H1 (cell line): ENCODE measurements at regions not wholly inside any gene's neighbourhood (a gene's known extent, or its start where the extent isn't known, plus 50 kb on each side); places are given as distances from the start of the nearest gene placed in this dataset.

Experiments used
- CTCF ChIA-PET: fragments of 300-600 bp; sonication (Branson Sonifier 250); formaldehyde crosslinking; loops from one replicate; lab custom pipeline; 2021; ENCODE audit not compliant: partially characterized antibody; lab: Charles Lee
- POLR2A ChIA-PET: fragments of 300-600 bp; sonication (Branson Sonifier 250); formaldehyde crosslinking; loops from one replicate; lab custom pipeline; 2021; ENCODE audit warnings: inconsistent platforms; ENCODE audit not compliant: partially characterized antibody; lab: Charles Lee
- DNase-seq, 2 experiments: peaks; one replicate each; pipeline versions ENCODE4 v3.0.0 to v3.0.0-alpha.2; 2010 to 2022; ENCODE audit warnings: low spot score in 2 of 2, low read depth in 1 of 2, mixed read lengths in 1 of 2
- FAIRE-seq: peaks from 2 replicates; lab custom pipeline; 2011; peaks lifted over from hg19 to GRCh38; lab: Jason Lieb, UNC
- H2AFZ ChIP-seq: 2 replicates; pipeline ENCODE4 v1.8.1; 2012; ENCODE audit warnings: low read length, inconsistent platforms
- H2AK5ac ChIP-seq: 2 replicates; pipeline ENCODE4 v1.6.1; 2013; ENCODE audit warnings: low read depth, low read length
- H2BK120ac ChIP-seq: replicated peaks from 2 replicates; pipeline ENCODE3; 2013; ENCODE audit warnings: low read depth, low read length, inconsistent platforms
- H2BK12ac ChIP-seq: 2 replicates; pipeline ENCODE4 v1.6.1; 2013; ENCODE audit warnings: low read depth, low read length
- H2BK15ac ChIP-seq: 2 replicates; pipeline ENCODE4 v1.6.1; 2013; ENCODE audit warnings: low read length
- H2BK20ac ChIP-seq: 2 replicates; pipeline ENCODE4 v1.6.1; 2013; ENCODE audit warnings: low read length
- H2BK5ac ChIP-seq: 2 replicates; pipeline ENCODE4 v1.6.1; 2013; ENCODE audit warnings: low read depth, low read length
- H3K14ac ChIP-seq: 2 replicates; pipeline ENCODE4 v1.6.1; 2013; ENCODE audit warnings: inconsistent platforms; ENCODE audit not compliant: insufficient read length
- H3K18ac ChIP-seq: 2 replicates; pipeline ENCODE4 v1.6.1; 2013; ENCODE audit warnings: low read length; ENCODE audit errors: extremely low read depth
- H3K23ac ChIP-seq: 2 replicates; pipeline ENCODE4 v1.6.1; 2013; ENCODE audit warnings: inconsistent platforms; ENCODE audit not compliant: insufficient read length
- H3K23me2 ChIP-seq: 2 replicates; pipeline ENCODE4 v1.6.1; 2013; ENCODE audit warnings: low read depth, low read length
- H3K27ac ChIP-seq: 2 replicates; pipeline ENCODE4 v1.6.1; 2011; ENCODE audit warnings: low read depth, low read length, inconsistent platforms
- H3K27me3 ChIP-seq, 4 experiments: replicated peaks in 1 of 4; 1 replicate in 1 of 4; 2 replicates in 3 of 4; pipeline versions ENCODE4 v1.6.1 to v1.8.1; 2011 to 2013; ENCODE audit warnings: low read length in 3 of 4, mild to moderate bottlenecking in 3 of 4, inconsistent platforms in 2 of 4, mixed read lengths in 2 of 4, moderate library complexity in 1 of 4; ENCODE audit not compliant: control insufficient read depth in 3 of 4, insufficient read depth in 3 of 4; ENCODE audit errors: extremely low read depth in 1 of 4
- H3K36me3 ChIP-seq, 4 experiments: 2 replicates each; pipeline versions ENCODE4 v1.6.1 to v1.8.1; 2011 to 2013; ENCODE audit warnings: mild to moderate bottlenecking in 4 of 4, low read length in 3 of 4, moderate library complexity in 2 of 4, control low read depth in 1 of 4, inconsistent platforms in 1 of 4; ENCODE audit not compliant: insufficient read depth in 4 of 4, control insufficient read depth in 2 of 4
- H3K4ac ChIP-seq: replicated peaks from 2 replicates; pipeline ENCODE3; 2013; ENCODE audit warnings: low read length, low read depth, mixed read lengths, inconsistent platforms; ENCODE audit not compliant: insufficient read length
- H3K4me1 ChIP-seq, 4 experiments: replicated peaks in 1 of 4; 1 replicate in 1 of 4; 2 replicates in 3 of 4; pipeline versions ENCODE4 v1.6.1 to v1.8.1; 2011 to 2013; ENCODE audit warnings: low read length in 3 of 4, inconsistent platforms in 2 of 4, mixed read lengths in 1 of 4; ENCODE audit not compliant: insufficient read depth in 4 of 4, control insufficient read depth in 3 of 4
- H3K4me2 ChIP-seq, 2 experiments: 2 replicates each; pipeline versions ENCODE4 v1.6.1 to v1.8.1; 2011 to 2013; ENCODE audit warnings: low read depth in 2 of 2, low read length in 2 of 2, control low read depth in 1 of 2, inconsistent platforms in 1 of 2, mild to moderate bottlenecking in 1 of 2; ENCODE audit not compliant: insufficient read depth in 1 of 2
- H3K4me3 ChIP-seq, 4 experiments: fragments of 200-600, 300-600 bp in 1 of 4; sonication (generic), shearing (Covaris generic), sonication (Bioruptor Twin) in 1 of 4; 2 replicates each; pipeline versions ENCODE4 v1.5.1 to v1.8.1; 2011 to 2016; ENCODE audit warnings: low read length in 4 of 4, low read depth in 3 of 4, control low read depth in 2 of 4, inconsistent platforms in 2 of 4, mild to moderate bottlenecking in 2 of 4, mixed read lengths in 1 of 4, moderate library complexity in 1 of 4; ENCODE audit not compliant: insufficient read depth in 2 of 4; ENCODE audit errors: extremely low read depth in 1 of 4
- H3K56ac ChIP-seq: replicated peaks from 2 replicates; pipeline ENCODE3; 2013; ENCODE audit warnings: low read depth, mild to moderate bottlenecking, mixed read lengths, low read length, inconsistent platforms; ENCODE audit not compliant: insufficient read length
- H3K79me1 ChIP-seq: 2 replicates; pipeline ENCODE4 v1.6.1; 2013; ENCODE audit warnings: low read depth, low read length, control low read depth
- H3K79me2 ChIP-seq, 2 experiments: 2 replicates each; pipeline versions ENCODE4 v1.6.1 to v1.8.1; 2012 to 2013; ENCODE audit warnings: low read length in 2 of 2, mild to moderate bottlenecking in 2 of 2, inconsistent platforms in 1 of 2; ENCODE audit not compliant: insufficient read depth in 2 of 2, control insufficient read depth in 1 of 2
- H3K9ac ChIP-seq, 4 experiments: replicated peaks in 1 of 4; 1 replicate in 1 of 4; 2 replicates in 3 of 4; pipeline versions ENCODE4 v1.6.1 to v1.8.1; 2011 to 2013; ENCODE audit warnings: low read depth in 3 of 4, low read length in 3 of 4, control low read depth in 2 of 4, mild to moderate bottlenecking in 2 of 4, moderate library complexity in 2 of 4, inconsistent platforms in 1 of 4; ENCODE audit errors: extremely low read depth in 1 of 4
- H3K9me3 ChIP-seq, 2 experiments: 2 replicates each; pipeline versions ENCODE4 v1.6.1 to v1.8.1; 2012 to 2013; ENCODE audit warnings: mild to moderate bottlenecking in 2 of 2, moderate library complexity in 2 of 2, control low read depth in 1 of 2, inconsistent platforms in 1 of 2, low read depth in 1 of 2, low read length in 1 of 2, mixed read lengths in 1 of 2; ENCODE audit not compliant: insufficient read depth in 2 of 2
- H4K20me1 ChIP-seq, 2 experiments: replicated peaks in 1 of 2; 2 replicates each; pipeline versions ENCODE3 to v1.8.1; 2011 to 2013; ENCODE audit warnings: inconsistent platforms in 2 of 2, low read length in 2 of 2, mild to moderate bottlenecking in 1 of 2; ENCODE audit not compliant: insufficient read depth in 2 of 2, control insufficient read depth in 1 of 2
- H4K5ac ChIP-seq: 2 replicates; pipeline ENCODE4 v1.6.1; 2013; ENCODE audit warnings: low read length, low read depth, mixed read lengths, inconsistent platforms; ENCODE audit not compliant: insufficient read length
- H4K8ac ChIP-seq: 2 replicates; pipeline ENCODE4 v1.8.0; 2013; ENCODE audit warnings: mild to moderate bottlenecking, moderate library complexity, low read length, inconsistent platforms; ENCODE audit not compliant: insufficient read depth; ENCODE audit errors: extremely low read depth
- H4K91ac ChIP-seq: replicated peaks from 2 replicates; pipeline ENCODE3; 2013; ENCODE audit warnings: low read length, mixed read lengths, inconsistent platforms; ENCODE audit not compliant: insufficient read length
- CEBPB ChIP-seq: IDR thresholded peaks from 2 replicates; pipeline ENCODE4 v1.6.1; 2012; ENCODE audit warnings: low read depth, low read length
- MAFK ChIP-seq: IDR thresholded peaks from 2 replicates; pipeline ENCODE4 v1.6.1; 2012; ENCODE audit warnings: low read depth, mild to moderate bottlenecking, improper control_type of control experiment, low read length
- MAX ChIP-seq: IDR thresholded peaks from 2 replicates; pipeline ENCODE4 v1.6.1; 2012; ENCODE audit warnings: inconsistent platforms
- WGBS, 2 experiments: shearing (Covaris generic) in 1 of 2; methylation state at CpG; one replicate each; pipeline versions ENCODE4 v1.1.6 to v1.1.7; 2013 to 2015; ENCODE audit warnings: low lambda C conversion rate in 2 of 2, mixed read lengths in 2 of 2, inconsistent platforms in 1 of 2, low coverage in 1 of 2, missing lambda C conversion rate in 1 of 2; ENCODE audit not compliant: insufficient replicate concordance in 2 of 2, insufficient coverage in 1 of 2, insufficient read length in 1 of 2; ENCODE audit errors: extremely low coverage in 1 of 2, missing lambda C conversion rate in 1 of 2; 5-methylcytosine and 5-hydroxymethylcytosine counted together

GRCh38 chr7:82501346-82501745 lies 57.8 kb upstream of the CACNA2D1 start:
- H3K36me3 ChIP-seq: no peaks in the 10 kb centered on the region; a peak in 1 of 8 replicates
- H3K18ac ChIP-seq: no peak overlapping the region
- no peak overlapping the region for H4K5ac ChIP-seq
- H3K27ac ChIP-seq: no peak overlapping the region
- H3K4me2 ChIP-seq: no peak overlapping the region
- no peak overlapping the region for H2BK20ac ChIP-seq
- no peaks in the 10 kb centered on the region for H4K20me1 ChIP-seq
- no peak overlapping the region for H3K4me3 ChIP-seq
- H2BK12ac ChIP-seq: no peak overlapping the region
- POLR2A ChIA-PET: no interaction called here
- 91% methylated on average over 4 of the region's 4 CpGs; no CpG with 5 or more reads in 1 of the 2 experiments for WGBS, 2 experiments
- H2BK5ac ChIP-seq: no peak overlapping the region
- H4K91ac ChIP-seq: no peak overlapping the region
- no peaks in the 10 kb centered on the region for H3K79me1 ChIP-seq
- H3K4me1 ChIP-seq: no peaks in the 10 kb centered on the region
- CTCF ChIA-PET: no interaction called here
- DNase-seq (no peak), FAIRE-seq (no peak)
- no peak overlapping the region for H3K9ac ChIP-seq
- H3K9me3 ChIP-seq: peaks cover 15 to 17% of the 10 kb centered on the region in 2 experiments
- no peak for TF ChIP-seq MAFK
- TF ChIP-seq CEBPB: peak; percentile 77; the same call in 1 of the 2 replicates
- no peak for TF ChIP-seq MAX
- H3K23me2 ChIP-seq: no peaks in the 10 kb centered on the region; the same call in 1 of the 2 replicates
- no peak overlapping the region for H2BK15ac ChIP-seq
- H4K8ac ChIP-seq: no peak overlapping the region
- no peaks in the 10 kb centered on the region for H3K27me3 ChIP-seq
- H3K23ac ChIP-seq: no peak overlapping the region
- no peaks in the 10 kb centered on the region for H3K79me2 ChIP-seq
- H3K56ac ChIP-seq: no peak overlapping the region
- no peak overlapping the region for H3K14ac ChIP-seq
- no peak overlapping the region for H2AFZ ChIP-seq
- H3K4ac ChIP-seq: no peak overlapping the region
- H2AK5ac ChIP-seq: no peak overlapping the region
- H2BK120ac ChIP-seq: no peak overlapping the region
